SU-DHL-6 (cell line): ENCODE measurements at regions not wholly inside any gene's neighbourhood (a gene's known extent, or its start where the extent isn't known, plus 50 kb on each side); places are given as distances from the start of the nearest gene placed in this dataset.

Source experiments
- CTCF ChIP-seq: fragments of 200-600 bp; sonication (generic); IDR thresholded peaks from one replicate; pipeline ENCODE4 v1.5.1; 2017; ENCODE audit warnings: antibody characterized with exemption, mild to moderate bottlenecking, low read length, moderate library complexity; ENCODE audit not compliant: insufficient read depth, poor library complexity, severe bottlenecking
- EZH2phosphoT487 ChIP-seq: fragments of 200-600 bp; sonication (generic), shearing (Covaris generic); conservative IDR thresholded peaks from 2 replicates; pipeline ENCODE4 v1.6.1; 2018; ENCODE audit warnings: mild to moderate bottlenecking, antibody characterized with exemption, low read length, moderate library complexity, mixed read lengths

DNA sequence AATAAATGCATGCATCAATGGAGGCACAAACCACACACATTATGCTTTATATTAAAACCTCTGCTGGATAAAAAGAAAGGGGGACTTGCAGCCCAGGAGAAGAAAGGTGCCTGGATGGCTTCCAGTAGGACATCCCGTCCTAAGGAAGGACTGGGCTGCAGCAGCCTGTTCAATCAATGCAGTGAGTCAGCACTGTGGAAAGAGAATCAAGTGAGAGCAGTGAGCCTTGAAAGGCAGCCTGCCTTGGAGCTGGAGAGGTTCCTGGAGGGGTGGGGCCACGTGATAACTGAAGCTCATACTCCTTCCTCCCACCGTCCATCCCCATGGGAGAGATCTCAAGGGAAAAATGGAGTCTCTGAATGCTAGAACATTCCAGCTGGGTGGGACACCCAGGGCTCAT lies 501.2 kb downstream of the ADRA2A start:
- TF ChIP-seq CTCF (no peak), EZH2phosphoT487 (no peak)
